Ecto neural progenitor cell (in vitro differentiated cells): ENCODE measurements at regions not wholly inside any gene's neighbourhood (a gene's known extent, or its start where the extent isn't known, plus 50 kb on each side); places are given as distances from the start of the nearest gene placed in this dataset.
A peak's percentile ranks its signal among the peaks of the same experiment; 100 is the strongest.

Source experiments
- DNase-seq: peaks from one replicate; pipeline ENCODE4 v3.0.0-alpha.2; 2018; ENCODE audit warnings: low spot score

GRCh38 chrX:68947882-68948605 lies 119.2 kb downstream of the EFNB1 start:
- no peak for DNase-seq

GRCh38 chrX:68945603-68946228 lies 116.9 kb downstream of the EFNB1 start:
- no peak for DNase-seq

GRCh38 chrX:68945081-68945602 lies 116.3 kb downstream of the EFNB1 start:
- no peak for DNase-seq

- no peak for DNase-seq
Measured at GRCh38 chrX:68944211-68944610, 115.4 kb downstream of the EFNB1 start.

GRCh38 chrX:68942840-68943239 lies 114.0 kb downstream of the EFNB1 start:
- no peak for DNase-seq

GRCh38 chrX:68942104-68942503 lies 113.3 kb downstream of the EFNB1 start:
- no peak for DNase-seq

GRCh38 chrX:68941385-68941952 lies 112.6 kb downstream of the EFNB1 start:
- no peak for DNase-seq

GRCh38 chrX:68940601-68941000 lies 111.8 kb downstream of the EFNB1 start:
- DNase-seq: peak; percentile 33

GRCh38 chrX:68939868-68940267 lies 111.0 kb downstream of the EFNB1 start:
- DNase-seq: no peak

GRCh38 chrX:68938244-68939004 lies 109.6 kb downstream of the EFNB1 start:
- DNase-seq: no peak

GRCh38 chrX:68937581-68937980 lies 108.8 kb downstream of the EFNB1 start:
- no peak for DNase-seq

- no peak for DNase-seq
Measured at GRCh38 chrX:68936608-68937007, 107.8 kb downstream of the EFNB1 start.

GRCh38 chrX:68936126-68936525 lies 107.3 kb downstream of the EFNB1 start:
- peak; percentile 38 for DNase-seq

GRCh38 chrX:68935362-68935761 lies 106.5 kb downstream of the EFNB1 start:
- peak; percentile 9 for DNase-seq

- no peak for DNase-seq
Measured at GRCh38 chrX:68934922-68935321, 106.1 kb downstream of the EFNB1 start.

GRCh38 chrX:68934421-68934820 lies 105.6 kb downstream of the EFNB1 start:
- DNase-seq: no peak

GRCh38 chrX:68932611-68933010 lies 103.8 kb downstream of the EFNB1 start:
- DNase-seq: no peak

GRCh38 chrX:68931345-68931744 lies 102.5 kb downstream of the EFNB1 start:
- no peak for DNase-seq

GRCh38 chrX:68930542-68931317 lies 101.9 kb downstream of the EFNB1 start:
- DNase-seq: no peak

- DNase-seq: no peak
Measured at GRCh38 chrX:68929332-68930150, 100.7 kb downstream of the EFNB1 start.

- DNase-seq: no peak
Measured at GRCh38 chrX:68928401-68928800, 99.6 kb downstream of the EFNB1 start.
